SK-N-SH (cell line): ENCODE measurements at regions not wholly inside any gene's neighbourhood (a gene's known extent, or its start where the extent isn't known, plus 50 kb on each side); places are given as distances from the start of the nearest gene placed in this dataset.

Source experiments
- EP300 ChIP-seq, 2 experiments: IDR thresholded peaks; 2 replicates each; pipeline versions ENCODE4 v1.4.0 to v1.6.1; 2012; ENCODE audit warnings: borderline replicate concordance in 1 of 2, low read depth in 1 of 2, low read length in 1 of 2
- EZH2phosphoT487 ChIP-seq: fragments of 200-600 bp; sonication (generic); IDR thresholded peaks from 2 replicates; pipeline ENCODE4 v1.6.1; 2017; ENCODE audit warnings: low read depth, mixed run types, mild to moderate bottlenecking, antibody characterized with exemption, moderate library complexity, borderline replicate concordance
- NRF1 ChIP-seq: IDR thresholded peaks from 2 replicates; pipeline ENCODE4 v1.6.1; 2012; ENCODE audit warnings: low read depth, mild to moderate bottlenecking, low read length
- RCOR1 ChIP-seq: fragments of 150-350 bp; IDR thresholded peaks from 2 replicates; pipeline ENCODE4 v1.6.1; 2017; ENCODE audit warnings: antibody characterized with exemption, low read length
- RFX5 ChIP-seq: IDR thresholded peaks from 2 replicates; pipeline ENCODE4 v1.6.1; 2012; ENCODE audit warnings: mild to moderate bottlenecking, improper control_type of control experiment, low read length
- SIN3A ChIP-seq: IDR thresholded peaks from 2 replicates; pipeline ENCODE4 v1.6.1; 2012; ENCODE audit warnings: low read depth, mild to moderate bottlenecking, low read length, moderate library complexity, borderline replicate concordance
- SMC3 ChIP-seq: IDR thresholded peaks from 2 replicates; pipeline ENCODE4 v1.6.1; 2012; ENCODE audit warnings: low read depth, low read length, improper control_type of control experiment
- TAF1 ChIP-seq: IDR thresholded peaks from 2 replicates; pipeline ENCODE4 v1.6.1; 2012; ENCODE audit warnings: low read depth, mild to moderate bottlenecking, low read length, moderate library complexity, borderline replicate concordance
- TF ChIP-seq, protein P1 (sequence below): fragments of 150-350 bp; IDR thresholded peaks from 2 replicates; pipeline ENCODE4 v1.6.1; 2017; ENCODE audit warnings: antibody characterized with exemption, low read length, low read depth, borderline replicate concordance
- TF ChIP-seq, protein P2 (sequence below): fragments of 200-600 bp; sonication (generic); IDR thresholded peaks from 2 replicates; pipeline ENCODE4 v1.6.1; 2017; ENCODE audit warnings: antibody characterized with exemption, mild to moderate bottlenecking, moderate library complexity
- TF ChIP-seq, protein P3 (sequence below): IDR thresholded peaks from 2 replicates; pipeline ENCODE4 v1.4.0; 2012; ENCODE audit warnings: low read depth

DNA sequence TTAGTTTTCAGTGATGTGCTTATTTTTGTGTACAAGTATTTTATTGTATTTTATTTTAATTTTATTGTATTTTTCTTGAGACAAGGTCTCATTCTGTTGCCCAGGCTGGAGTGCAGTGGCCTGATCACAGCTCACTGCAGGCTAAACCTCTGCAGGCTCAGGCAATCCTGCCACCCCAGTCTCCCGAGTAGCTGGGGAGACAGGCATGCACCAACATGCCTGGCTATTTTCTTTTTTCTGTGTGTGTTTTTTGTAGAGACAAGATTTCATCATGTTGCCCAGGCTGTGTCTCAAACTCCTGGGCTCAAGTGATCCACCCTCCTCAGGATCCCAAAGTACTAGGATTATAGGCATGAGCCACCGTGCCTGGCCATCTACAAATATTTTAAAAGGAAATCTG, 146.3 kb downstream of the MANEA start:
- TF ChIP-seq SIN3A (no peak), RFX5 (no peak), RCOR1 (no peak), NRF1 (no peak), EP300 (IDR thresholded peaks at IDR 0.05; ENCODE audit: borderline replicate concordance in 1 of 2, low read depth in 1 of 2, low read length in 1 of 2) (no peak), TAF1 (no peak), SMC3 (no peak), EZH2phosphoT487 (no peak)
- TF ChIP-seq, protein P1, sequence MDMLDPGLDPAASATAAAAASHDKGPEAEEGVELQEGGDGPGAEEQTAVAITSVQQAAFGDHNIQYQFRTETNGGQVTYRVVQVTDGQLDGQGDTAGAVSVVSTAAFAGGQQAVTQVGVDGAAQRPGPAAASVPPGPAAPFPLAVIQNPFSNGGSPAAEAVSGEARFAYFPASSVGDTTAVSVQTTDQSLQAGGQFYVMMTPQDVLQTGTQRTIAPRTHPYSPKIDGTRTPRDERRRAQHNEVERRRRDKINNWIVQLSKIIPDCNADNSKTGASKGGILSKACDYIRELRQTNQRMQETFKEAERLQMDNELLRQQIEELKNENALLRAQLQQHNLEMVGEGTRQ, result no peak
- TF ChIP-seq, protein P2, sequence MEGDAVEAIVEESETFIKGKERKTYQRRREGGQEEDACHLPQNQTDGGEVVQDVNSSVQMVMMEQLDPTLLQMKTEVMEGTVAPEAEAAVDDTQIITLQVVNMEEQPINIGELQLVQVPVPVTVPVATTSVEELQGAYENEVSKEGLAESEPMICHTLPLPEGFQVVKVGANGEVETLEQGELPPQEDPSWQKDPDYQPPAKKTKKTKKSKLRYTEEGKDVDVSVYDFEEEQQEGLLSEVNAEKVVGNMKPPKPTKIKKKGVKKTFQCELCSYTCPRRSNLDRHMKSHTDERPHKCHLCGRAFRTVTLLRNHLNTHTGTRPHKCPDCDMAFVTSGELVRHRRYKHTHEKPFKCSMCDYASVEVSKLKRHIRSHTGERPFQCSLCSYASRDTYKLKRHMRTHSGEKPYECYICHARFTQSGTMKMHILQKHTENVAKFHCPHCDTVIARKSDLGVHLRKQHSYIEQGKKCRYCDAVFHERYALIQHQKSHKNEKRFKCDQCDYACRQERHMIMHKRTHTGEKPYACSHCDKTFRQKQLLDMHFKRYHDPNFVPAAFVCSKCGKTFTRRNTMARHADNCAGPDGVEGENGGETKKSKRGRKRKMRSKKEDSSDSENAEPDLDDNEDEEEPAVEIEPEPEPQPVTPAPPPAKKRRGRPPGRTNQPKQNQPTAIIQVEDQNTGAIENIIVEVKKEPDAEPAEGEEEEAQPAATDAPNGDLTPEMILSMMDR, result no peak
- TF ChIP-seq, protein P3, sequence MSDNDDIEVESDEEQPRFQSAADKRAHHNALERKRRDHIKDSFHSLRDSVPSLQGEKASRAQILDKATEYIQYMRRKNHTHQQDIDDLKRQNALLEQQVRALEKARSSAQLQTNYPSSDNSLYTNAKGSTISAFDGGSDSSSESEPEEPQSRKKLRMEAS, result no peak
